Retinal pigment epithelial cell (primary cell): ENCODE measurements at regions not wholly inside any gene's neighbourhood (a gene's known extent, or its start where the extent isn't known, plus 50 kb on each side); places are given as distances from the start of the nearest gene placed in this dataset.
"Not testable (repeated sequence)": the region's sequence is repeated elsewhere in the genome, so short reads cannot be mapped to it uniquely, and the experiment has no call there.

Source experiments
- DNase-seq: peaks from one replicate; pipeline ENCODE4 v3.0.0-alpha.2; 2010; ENCODE audit warnings: low read depth
- H3K4me3 ChIP-seq: 2 replicates; pipeline ENCODE4 v1.5.1; 2011; ENCODE audit warnings: mild to moderate bottlenecking, low read length, control low read depth, moderate library complexity
- CTCF ChIP-seq: conservative IDR thresholded peaks from 2 replicates; pipeline ENCODE4 v1.5.1; 2011; ENCODE audit warnings: low read depth, low read length, control low read depth, inconsistent platforms

DNA sequence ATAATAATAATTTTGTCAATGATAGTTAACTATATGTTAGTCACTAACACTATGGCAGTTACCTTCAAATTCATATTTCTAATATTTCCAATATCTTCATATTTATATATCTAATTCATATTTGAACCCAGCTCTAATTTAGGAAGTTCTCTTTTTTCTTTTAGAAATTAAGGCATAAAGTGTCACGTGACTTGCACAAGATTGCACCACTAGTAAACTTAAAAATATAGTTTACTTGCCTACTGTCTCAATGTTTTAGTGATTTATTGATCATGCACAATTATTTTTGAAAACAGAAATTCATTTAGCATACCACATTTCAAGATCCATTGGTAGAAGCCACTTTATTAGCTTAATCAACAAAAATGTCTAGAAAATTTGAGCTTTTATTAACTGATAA is 508.7 kb upstream of the ZNF337 start:
- no peak for TF ChIP-seq CTCF
- no peak overlapping the region for H3K4me3 ChIP-seq
- DNase-seq: no peak

GRCh38 chr20:26201026-26201425 is 504.4 kb upstream of the ZNF337 start:
- DNase-seq, H3K4me3 ChIP-seq: not testable (repeated sequence)

DNA sequence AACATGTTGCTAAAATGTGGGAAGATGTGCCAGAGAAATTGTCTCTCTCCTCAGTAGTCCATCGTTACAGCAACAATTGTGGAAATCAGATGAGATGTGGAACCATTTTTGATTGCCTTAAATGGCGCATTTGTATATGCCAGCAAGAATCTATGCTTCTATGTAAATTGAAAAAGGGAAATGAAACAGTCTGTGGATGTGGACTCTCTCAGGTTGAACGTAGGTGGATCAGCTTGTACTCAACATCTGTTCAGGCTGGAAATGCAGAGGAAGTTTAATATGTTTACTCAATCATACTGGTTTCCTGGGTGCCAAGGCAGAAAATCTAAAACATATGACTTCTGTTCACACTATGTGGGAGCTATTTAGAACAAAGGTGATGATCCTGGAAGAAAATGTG is 490.7 kb upstream of the ZNF337 start:
- not testable (repeated sequence) for DNase-seq, H3K4me3 ChIP-seq

GRCh38 chr20:26183720-26184119 is 487.1 kb upstream of the ZNF337 start:
- DNase-seq, H3K4me3 ChIP-seq: not testable (repeated sequence)

DNA sequence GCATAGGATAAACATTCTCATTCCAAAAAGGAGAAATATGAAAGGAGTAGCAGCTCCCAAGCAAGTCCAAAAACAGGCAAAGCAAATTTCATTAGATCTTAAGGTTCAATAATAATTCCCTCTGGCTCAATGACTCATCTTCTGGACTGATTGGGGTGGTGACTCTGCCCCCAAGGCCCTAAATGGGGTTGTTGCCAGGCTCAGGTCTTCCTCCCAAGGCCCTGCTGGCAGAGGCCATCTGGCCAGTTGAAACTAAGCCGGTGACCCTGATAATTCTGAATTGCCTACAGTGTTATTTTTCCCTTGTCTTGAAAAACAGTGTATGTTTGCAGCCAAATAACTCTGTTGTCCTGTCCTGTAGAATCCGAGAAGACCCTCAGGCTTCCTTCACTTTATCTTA is 484.7 kb upstream of the ZNF337 start:
- H3K4me3 ChIP-seq, DNase-seq: not testable (repeated sequence)

DNA sequence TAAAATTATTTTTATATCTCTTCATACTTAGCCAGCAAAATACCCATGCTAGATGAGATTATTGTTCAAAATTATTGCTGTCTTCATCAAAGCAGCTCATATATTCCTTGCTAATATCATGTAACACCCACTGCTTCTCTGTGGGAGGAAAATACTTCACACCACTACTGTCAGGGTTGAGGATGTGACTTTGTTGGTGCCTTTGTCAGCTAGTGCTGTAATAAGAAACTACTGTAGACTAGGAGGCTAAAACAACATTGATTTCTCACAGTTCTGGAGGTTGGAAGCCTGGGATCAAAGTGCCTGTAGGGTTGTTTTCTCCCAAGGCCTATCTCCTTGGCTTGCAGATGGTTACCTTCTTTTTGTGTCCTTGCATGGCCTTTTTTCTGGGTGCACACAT is 475.2 kb upstream of the ZNF337 start:
- not testable (repeated sequence) for DNase-seq

DNA sequence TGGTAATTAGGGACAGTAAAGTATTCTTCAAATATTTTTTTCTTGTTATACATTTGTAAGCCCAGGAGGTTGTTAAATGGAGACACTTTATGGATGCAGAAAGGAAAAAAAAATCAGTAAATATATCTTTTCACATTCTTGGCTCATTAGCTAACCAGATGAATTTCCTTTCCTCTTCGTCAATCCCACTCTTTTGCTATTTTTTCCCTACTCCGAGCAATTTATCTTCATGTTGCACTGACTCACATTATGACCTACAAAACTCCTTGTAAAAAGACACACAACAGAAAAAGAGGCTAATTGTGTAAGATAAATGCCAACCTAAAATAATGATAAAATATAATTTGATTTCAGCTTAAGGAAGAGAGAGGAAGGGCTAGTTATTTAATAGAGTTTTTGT is 472.9 kb upstream of the ZNF337 start:
- H3K4me3 ChIP-seq: no peak overlapping the region
- TF ChIP-seq CTCF: no peak
- no peak for DNase-seq

More for the DNA sequence above, 475.2 kb upstream of the ZNF337 start:
- not testable (repeated sequence) for H3K4me3 ChIP-seq

DNA sequence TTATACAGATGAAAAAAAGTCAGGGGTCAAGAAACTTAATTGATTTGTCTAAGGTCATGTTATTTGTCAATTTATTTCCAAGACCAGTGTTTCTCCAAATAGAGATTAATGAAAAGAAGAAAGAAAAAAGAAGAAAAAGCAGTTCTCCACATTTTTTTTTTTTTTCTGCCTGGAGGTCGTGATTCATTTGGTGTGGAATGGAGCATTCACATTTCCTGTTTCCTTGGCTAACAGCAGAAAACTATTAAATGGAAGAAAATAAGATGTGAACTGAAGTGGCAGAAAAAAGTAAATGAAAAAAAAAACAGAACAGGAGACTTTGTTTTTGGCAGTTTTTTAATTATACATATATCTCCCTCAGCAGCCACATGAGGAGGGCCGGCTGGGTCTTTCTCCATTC is 470.8 kb upstream of the ZNF337 start:
- no peak for TF ChIP-seq CTCF
- no peak overlapping the region for H3K4me3 ChIP-seq
- no peak for DNase-seq

- H3K4me3 ChIP-seq: no peak overlapping the region
- DNase-seq: peak; percentile 68
- TF ChIP-seq CTCF: no peak
Measured at GRCh38 chr20:26163890-26164289, 467.2 kb upstream of the ZNF337 start.

GRCh38 chr20:26163151-26163550 is 466.5 kb upstream of the ZNF337 start:
- H3K4me3 ChIP-seq, DNase-seq: not testable (repeated sequence)

GRCh38 chr20:26161741-26162140 is 465.1 kb upstream of the ZNF337 start:
- peak; percentile 19 for DNase-seq
- not testable (repeated sequence) for H3K4me3 ChIP-seq

GRCh38 chr20:26160916-26161315 is 464.3 kb upstream of the ZNF337 start:
- not testable (repeated sequence) for H3K4me3 ChIP-seq, DNase-seq
